ENCODE measurements at regions not wholly inside any gene's neighbourhood (a gene's known extent, or its start where the extent isn't known, plus 50 kb on each side); places are given as distances from the start of the nearest gene placed in this dataset.

DNA sequence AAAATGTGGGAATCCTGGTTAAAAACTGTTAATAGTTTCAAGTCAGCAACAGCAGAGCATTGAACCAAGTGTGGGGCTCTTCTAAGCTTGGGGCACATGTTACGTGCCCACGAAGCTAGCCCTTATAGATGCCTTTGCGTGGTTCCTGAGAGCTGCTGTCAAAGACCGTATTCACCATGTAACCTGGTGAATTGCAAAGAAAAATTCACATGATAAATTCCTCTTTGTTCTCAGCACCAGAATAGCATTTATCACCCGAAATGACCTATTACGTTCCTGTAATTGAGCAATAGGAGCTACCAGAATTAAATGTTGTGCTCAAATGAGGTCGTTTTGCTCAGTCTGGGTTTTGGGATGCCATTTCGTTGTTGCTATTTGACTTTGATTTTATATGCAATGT lies 202.6 kb upstream of the PRPS1L1 start:
- no peaks in the 10 kb centered on the region for H3K9me3 ChIP-seq (ENCODE audit: control insufficient read depth, insufficient read depth, low read depth, low read length)

More for the DNA sequence above, 202.6 kb upstream of the PRPS1L1 start:
- Histone ChIP-seq H3K4me3 (ENCODE audit: low read depth, low read length) (no peak overlapping the region), H3K4me1 (ENCODE audit: control insufficient read depth, insufficient read depth, low read length) (peaks cover 6% of the 10 kb centered on the region; the same call in 1 of the 2 replicates), H3K36me3 (ENCODE audit: control insufficient read depth in 2 of 2, insufficient read depth in 1 of 2, low read length in 2 of 2) (no peaks in the 10 kb centered on the region), H3K27ac (ENCODE audit: extremely low read depth, low read depth, low read length) (no peak overlapping the region)
- ChIA-PET POLR2A (no interaction called here), CTCF (interaction anchor here (0.6 kb wide), 1 partner anchor 540 kb away, joined by 4 read pairs; no protein-coding TSS in a partner anchor)
- no peak for TF ChIP-seq ZNF791 (tag by site-specific recombination; IDR thresholded peaks at IDR 0.05)
- TF ChIP-seq, protein P1, sequence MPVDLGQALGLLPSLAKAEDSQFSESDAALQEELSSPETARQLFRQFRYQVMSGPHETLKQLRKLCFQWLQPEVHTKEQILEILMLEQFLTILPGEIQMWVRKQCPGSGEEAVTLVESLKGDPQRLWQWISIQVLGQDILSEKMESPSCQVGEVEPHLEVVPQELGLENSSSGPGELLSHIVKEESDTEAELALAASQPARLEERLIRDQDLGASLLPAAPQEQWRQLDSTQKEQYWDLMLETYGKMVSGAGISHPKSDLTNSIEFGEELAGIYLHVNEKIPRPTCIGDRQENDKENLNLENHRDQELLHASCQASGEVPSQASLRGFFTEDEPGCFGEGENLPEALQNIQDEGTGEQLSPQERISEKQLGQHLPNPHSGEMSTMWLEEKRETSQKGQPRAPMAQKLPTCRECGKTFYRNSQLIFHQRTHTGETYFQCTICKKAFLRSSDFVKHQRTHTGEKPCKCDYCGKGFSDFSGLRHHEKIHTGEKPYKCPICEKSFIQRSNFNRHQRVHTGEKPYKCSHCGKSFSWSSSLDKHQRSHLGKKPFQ (tag by site-specific recombination; IDR thresholded peaks at IDR 0.05), result no peak
- TF ChIP-seq ZNF701 (tag by site-specific recombination; IDR thresholded peaks at IDR 0.05), result no peak
- TF ChIP-seq, protein P2, sequence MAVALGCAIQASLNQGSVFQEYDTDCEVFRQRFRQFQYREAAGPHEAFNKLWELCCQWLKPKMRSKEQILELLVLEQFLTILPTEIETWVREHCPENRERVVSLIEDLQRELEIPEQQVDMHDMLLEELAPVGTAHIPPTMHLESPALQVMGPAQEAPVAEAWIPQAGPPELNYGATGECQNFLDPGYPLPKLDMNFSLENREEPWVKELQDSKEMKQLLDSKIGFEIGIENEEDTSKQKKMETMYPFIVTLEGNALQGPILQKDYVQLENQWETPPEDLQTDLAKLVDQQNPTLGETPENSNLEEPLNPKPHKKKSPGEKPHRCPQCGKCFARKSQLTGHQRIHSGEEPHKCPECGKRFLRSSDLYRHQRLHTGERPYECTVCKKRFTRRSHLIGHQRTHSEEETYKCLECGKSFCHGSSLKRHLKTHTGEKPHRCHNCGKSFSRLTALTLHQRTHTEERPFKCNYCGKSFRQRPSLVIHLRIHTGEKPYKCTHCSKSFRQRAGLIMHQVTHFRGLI (tag by site-specific recombination; IDR thresholded peaks at IDR 0.05), result no peak
- TF ChIP-seq, protein P3, sequence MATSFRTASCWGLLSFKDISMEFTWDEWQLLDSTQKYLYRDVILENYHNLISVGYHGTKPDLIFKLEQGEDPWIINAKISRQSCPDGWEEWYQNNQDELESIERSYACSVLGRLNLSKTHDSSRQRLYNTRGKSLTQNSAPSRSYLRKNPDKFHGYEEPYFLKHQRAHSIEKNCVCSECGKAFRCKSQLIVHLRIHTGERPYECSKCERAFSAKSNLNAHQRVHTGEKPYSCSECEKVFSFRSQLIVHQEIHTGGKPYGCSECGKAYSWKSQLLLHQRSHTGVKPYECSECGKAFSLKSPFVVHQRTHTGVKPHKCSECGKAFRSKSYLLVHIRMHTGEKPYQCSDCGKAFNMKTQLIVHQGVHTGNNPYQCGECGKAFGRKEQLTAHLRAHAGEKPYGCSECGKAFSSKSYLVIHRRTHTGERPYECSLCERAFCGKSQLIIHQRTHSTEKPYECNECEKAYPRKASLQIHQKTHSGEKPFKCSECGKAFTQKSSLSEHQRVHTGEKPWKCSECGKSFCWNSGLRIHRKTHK (tag by site-specific recombination; IDR thresholded peaks at IDR 0.05), result no peak
- no peak for TF ChIP-seq ZNF157 (tag by site-specific recombination; IDR thresholded peaks at IDR 0.05)
- TF ChIP-seq ZNF785 (tag by site-specific recombination; IDR thresholded peaks at IDR 0.05), result no peak
- TF ChIP-seq, protein P4, sequence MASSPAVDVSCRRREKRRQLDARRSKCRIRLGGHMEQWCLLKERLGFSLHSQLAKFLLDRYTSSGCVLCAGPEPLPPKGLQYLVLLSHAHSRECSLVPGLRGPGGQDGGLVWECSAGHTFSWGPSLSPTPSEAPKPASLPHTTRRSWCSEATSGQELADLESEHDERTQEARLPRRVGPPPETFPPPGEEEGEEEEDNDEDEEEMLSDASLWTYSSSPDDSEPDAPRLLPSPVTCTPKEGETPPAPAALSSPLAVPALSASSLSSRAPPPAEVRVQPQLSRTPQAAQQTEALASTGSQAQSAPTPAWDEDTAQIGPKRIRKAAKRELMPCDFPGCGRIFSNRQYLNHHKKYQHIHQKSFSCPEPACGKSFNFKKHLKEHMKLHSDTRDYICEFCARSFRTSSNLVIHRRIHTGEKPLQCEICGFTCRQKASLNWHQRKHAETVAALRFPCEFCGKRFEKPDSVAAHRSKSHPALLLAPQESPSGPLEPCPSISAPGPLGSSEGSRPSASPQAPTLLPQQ (tag by site-specific recombination; IDR thresholded peaks at IDR 0.05), result no peak
- no peak for TF ChIP-seq MZF1 (tag by site-specific recombination; IDR thresholded peaks at IDR 0.05; ENCODE audit: borderline replicate concordance)
- no peak for TF ChIP-seq ZNF623 (tag by site-specific recombination; IDR thresholded peaks at IDR 0.05)
- no peak for TF ChIP-seq ZNF19 (tag by site-specific recombination; IDR thresholded peaks at IDR 0.05; ENCODE audit: low read depth)
- TF ChIP-seq, protein P5, sequence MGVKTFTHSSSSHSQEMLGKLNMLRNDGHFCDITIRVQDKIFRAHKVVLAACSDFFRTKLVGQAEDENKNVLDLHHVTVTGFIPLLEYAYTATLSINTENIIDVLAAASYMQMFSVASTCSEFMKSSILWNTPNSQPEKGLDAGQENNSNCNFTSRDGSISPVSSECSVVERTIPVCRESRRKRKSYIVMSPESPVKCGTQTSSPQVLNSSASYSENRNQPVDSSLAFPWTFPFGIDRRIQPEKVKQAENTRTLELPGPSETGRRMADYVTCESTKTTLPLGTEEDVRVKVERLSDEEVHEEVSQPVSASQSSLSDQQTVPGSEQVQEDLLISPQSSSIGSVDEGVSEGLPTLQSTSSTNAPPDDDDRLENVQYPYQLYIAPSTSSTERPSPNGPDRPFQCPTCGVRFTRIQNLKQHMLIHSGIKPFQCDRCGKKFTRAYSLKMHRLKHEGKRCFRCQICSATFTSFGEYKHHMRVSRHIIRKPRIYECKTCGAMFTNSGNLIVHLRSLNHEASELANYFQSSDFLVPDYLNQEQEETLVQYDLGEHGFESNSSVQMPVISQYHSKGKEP (tag by site-specific recombination; IDR thresholded peaks at IDR 0.05), result no peak
- no peak for TF ChIP-seq ZFP3 (tag by site-specific recombination; IDR thresholded peaks at IDR 0.05; ENCODE audit: low read depth)
- no peak for TF ChIP-seq ZNF292 (tag by site-specific recombination; IDR thresholded peaks at IDR 0.05; ENCODE audit: borderline replicate concordance, low read depth)
- no peak for TF ChIP-seq OVOL3 (tag by site-specific recombination; IDR thresholded peaks at IDR 0.05)
- TF ChIP-seq, protein P6, sequence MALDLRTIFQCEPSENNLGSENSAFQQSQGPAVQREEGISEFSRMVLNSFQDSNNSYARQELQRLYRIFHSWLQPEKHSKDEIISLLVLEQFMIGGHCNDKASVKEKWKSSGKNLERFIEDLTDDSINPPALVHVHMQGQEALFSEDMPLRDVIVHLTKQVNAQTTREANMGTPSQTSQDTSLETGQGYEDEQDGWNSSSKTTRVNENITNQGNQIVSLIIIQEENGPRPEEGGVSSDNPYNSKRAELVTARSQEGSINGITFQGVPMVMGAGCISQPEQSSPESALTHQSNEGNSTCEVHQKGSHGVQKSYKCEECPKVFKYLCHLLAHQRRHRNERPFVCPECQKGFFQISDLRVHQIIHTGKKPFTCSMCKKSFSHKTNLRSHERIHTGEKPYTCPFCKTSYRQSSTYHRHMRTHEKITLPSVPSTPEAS (tag by site-specific recombination; IDR thresholded peaks at IDR 0.05), result no peak
- TF ChIP-seq, protein P7, sequence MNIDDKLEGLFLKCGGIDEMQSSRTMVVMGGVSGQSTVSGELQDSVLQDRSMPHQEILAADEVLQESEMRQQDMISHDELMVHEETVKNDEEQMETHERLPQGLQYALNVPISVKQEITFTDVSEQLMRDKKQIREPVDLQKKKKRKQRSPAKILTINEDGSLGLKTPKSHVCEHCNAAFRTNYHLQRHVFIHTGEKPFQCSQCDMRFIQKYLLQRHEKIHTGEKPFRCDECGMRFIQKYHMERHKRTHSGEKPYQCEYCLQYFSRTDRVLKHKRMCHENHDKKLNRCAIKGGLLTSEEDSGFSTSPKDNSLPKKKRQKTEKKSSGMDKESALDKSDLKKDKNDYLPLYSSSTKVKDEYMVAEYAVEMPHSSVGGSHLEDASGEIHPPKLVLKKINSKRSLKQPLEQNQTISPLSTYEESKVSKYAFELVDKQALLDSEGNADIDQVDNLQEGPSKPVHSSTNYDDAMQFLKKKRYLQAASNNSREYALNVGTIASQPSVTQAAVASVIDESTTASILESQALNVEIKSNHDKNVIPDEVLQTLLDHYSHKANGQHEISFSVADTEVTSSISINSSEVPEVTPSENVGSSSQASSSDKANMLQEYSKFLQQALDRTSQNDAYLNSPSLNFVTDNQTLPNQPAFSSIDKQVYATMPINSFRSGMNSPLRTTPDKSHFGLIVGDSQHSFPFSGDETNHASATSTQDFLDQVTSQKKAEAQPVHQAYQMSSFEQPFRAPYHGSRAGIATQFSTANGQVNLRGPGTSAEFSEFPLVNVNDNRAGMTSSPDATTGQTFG (tag by site-specific recombination; IDR thresholded peaks at IDR 0.05; ENCODE audit: borderline replicate concordance), result no peak
